ENCODE measurements at regions not wholly inside any gene's neighbourhood (a gene's known extent, or its start where the extent isn't known, plus 50 kb on each side); places are given as distances from the start of the nearest gene placed in this dataset.

- TF ChIP-seq POLR2AphosphoS5 (IDR thresholded peaks at IDR 0.05; ENCODE audit: insufficient read depth in 1 of 2, low read depth in 1 of 2) (no peak), CTCF (IDR thresholded peaks at IDR 0.05) (no peak), POLR2A (IDR thresholded peaks at IDR 0.05) (no peak)
Measured at GRCh38 chr6:126743076-126743475, 375.4 kb upstream of the RSPO3 start.
